ENCODE measurements at regions not wholly inside any gene's neighbourhood (a gene's known extent, or its start where the extent isn't known, plus 50 kb on each side); places are given as distances from the start of the nearest gene placed in this dataset.

GRCh38 chr20:17827079-17827478 lies 127.3 kb downstream of the BANF2 start:
- Histone ChIP-seq H3K4me1 (peaks cover 29% of the 10 kb centered on the region), H3K27me3 (ENCODE audit: low read depth) (no peaks in the 10 kb centered on the region), H3K36me3 (no peaks in the 10 kb centered on the region), H3K27ac (replicated peaks) (no peak overlapping the region), H3K9me3 (replicated peaks) (no peaks in the 10 kb centered on the region), H3K4me3 (no peak overlapping the region)
- no peak for DNase-seq
- no peak for TF ChIP-seq CTCF (IDR thresholded peaks at IDR 0.05; ENCODE audit: borderline replicate concordance)
- intact Hi-C loops (cut with micrococcal nuclease) = no loop called here

- H3K27ac ChIP-seq (replicated peaks) = peak overlapping the region; percentile 81
- no peak for TF ChIP-seq CTCF (IDR thresholded peaks at IDR 0.05; ENCODE audit: borderline replicate concordance)
- intact Hi-C loops (cut with micrococcal nuclease) = no loop called here
- no peak for DNase-seq
- no peaks in the 10 kb centered on the region for H3K27me3 ChIP-seq (ENCODE audit: low read depth)
- H3K4me3 ChIP-seq = no peak overlapping the region
- H3K36me3 ChIP-seq = no peaks in the 10 kb centered on the region
- no peaks in the 10 kb centered on the region for H3K9me3 ChIP-seq (replicated peaks)
- H3K4me1 ChIP-seq = peaks cover 29% of the 10 kb centered on the region
Observed at GRCh38 chr20:17825960-17826843, 126.4 kb downstream of the BANF2 start.

- Histone ChIP-seq H3K4me3 (peak overlapping the region; percentile 23), H3K9me3 (replicated peaks) (no peaks in the 10 kb centered on the region), H3K36me3 (no peaks in the 10 kb centered on the region), H3K27ac (replicated peaks) (peak overlapping the region; percentile 81), H3K4me1 (peaks cover 29% of the 10 kb centered on the region), H3K27me3 (ENCODE audit: low read depth) (no peaks in the 10 kb centered on the region)
- intact Hi-C loops (cut with micrococcal nuclease) = no loop called here
- no peak for DNase-seq
- TF ChIP-seq CTCF (IDR thresholded peaks at IDR 0.05; ENCODE audit: borderline replicate concordance) = no peak
Observed at GRCh38 chr20:17825252-17825959, 125.6 kb downstream of the BANF2 start.

GRCh38 chr20:17824676-17825251 lies 125.0 kb downstream of the BANF2 start:
- no peaks in the 10 kb centered on the region for H3K27me3 ChIP-seq (ENCODE audit: low read depth)
- DNase-seq = no peak
- TF ChIP-seq CTCF (IDR thresholded peaks at IDR 0.05; ENCODE audit: borderline replicate concordance) = no peak
- H3K27ac ChIP-seq (replicated peaks) = peak overlapping the region; percentile 81
- intact Hi-C loops (cut with micrococcal nuclease) = no loop called here
- H3K4me1 ChIP-seq = peaks cover 29% of the 10 kb centered on the region
- H3K9me3 ChIP-seq (replicated peaks) = no peaks in the 10 kb centered on the region
- H3K4me3 ChIP-seq = peak overlapping the region; percentile 23
- H3K36me3 ChIP-seq = no peaks in the 10 kb centered on the region

GRCh38 chr20:17823409-17824144 lies 123.8 kb downstream of the BANF2 start:
- no peak for TF ChIP-seq CTCF (IDR thresholded peaks at IDR 0.05; ENCODE audit: borderline replicate concordance)
- Histone ChIP-seq H3K27me3 (ENCODE audit: low read depth) (no peaks in the 10 kb centered on the region), H3K4me3 (no peak overlapping the region), H3K36me3 (no peaks in the 10 kb centered on the region), H3K4me1 (peaks cover 29% of the 10 kb centered on the region), H3K9me3 (replicated peaks) (peaks cover 5% of the 10 kb centered on the region), H3K27ac (replicated peaks) (no peak overlapping the region)
- intact Hi-C loops (cut with micrococcal nuclease) = no loop called here
- no peak for DNase-seq

Data from left ventricle myocardium inferior (tissue), 1 donor.